ENCODE measurements at regions not wholly inside any gene's neighbourhood (a gene's known extent, or its start where the extent isn't known, plus 50 kb on each side); places are given as distances from the start of the nearest gene placed in this dataset.

GRCh38 chr12:115255962-115256361 is 572.0 kb upstream of the TBX3 start:
- Histone ChIP-seq H3K27ac (ENCODE audit: low read depth, low read length) (no peak overlapping the region), H3K9me3 (ENCODE audit: control insufficient read depth in 5 of 5, low read length in 5 of 5) (peaks cover 0 to 3% (median 0%) of the 10 kb centered on the region in 5 donors), H3K36me3 (ENCODE audit: control insufficient read depth in 5 of 5, insufficient read depth in 5 of 5, low read length in 5 of 5) (no peaks in the 10 kb centered on the region), H3K9ac (ENCODE audit: low read length in 5 of 5) (no peak overlapping the region), H3K4me1 (ENCODE audit: control insufficient read depth in 5 of 5, insufficient read depth in 5 of 5, low read length in 5 of 5) (peaks cover 0 to 10% (median 6%) of the 10 kb centered on the region in 5 donors), H3K27me3 (ENCODE audit: control insufficient read depth in 5 of 5, insufficient read depth in 4 of 5, low read length in 5 of 5) (no peaks in the 10 kb centered on the region), H3K4me3 (ENCODE audit: low read depth in 1 of 5, low read length in 5 of 5) (no peak overlapping the region)

GRCh38 chr12:115255257-115255656 is 571.3 kb upstream of the TBX3 start:
- H3K36me3 ChIP-seq (ENCODE audit: control insufficient read depth in 5 of 5, insufficient read depth in 5 of 5, low read length in 5 of 5) = no peaks in the 10 kb centered on the region

GRCh38 chr12:115253049-115253448 is 569.1 kb upstream of the TBX3 start:
- no peak overlapping the region for H3K4me3 ChIP-seq (ENCODE audit: low read depth in 1 of 5, low read length in 5 of 5)
- H3K27me3 ChIP-seq (ENCODE audit: control insufficient read depth in 5 of 5, insufficient read depth in 4 of 5, low read length in 5 of 5) = no peaks in the 10 kb centered on the region
- no peaks in the 10 kb centered on the region for H3K36me3 ChIP-seq (ENCODE audit: control insufficient read depth in 5 of 5, insufficient read depth in 5 of 5, low read length in 5 of 5)
- no peak overlapping the region for H3K27ac ChIP-seq (ENCODE audit: low read depth, low read length)
- H3K9ac ChIP-seq (ENCODE audit: low read length in 5 of 5) = no peak overlapping the region
- peaks cover 0 to 3% (median 0%) of the 10 kb centered on the region in 5 donors for H3K9me3 ChIP-seq (ENCODE audit: control insufficient read depth in 5 of 5, low read length in 5 of 5)
- H3K4me1 ChIP-seq (ENCODE audit: control insufficient read depth in 5 of 5, insufficient read depth in 5 of 5, low read length in 5 of 5) = no peaks in the 10 kb centered on the region

More at GRCh38 chr12:115255257-115255656, 571.3 kb upstream of the TBX3 start:
- Histone ChIP-seq H3K9ac (ENCODE audit: low read length in 5 of 5) (no peak overlapping the region), H3K27me3 (ENCODE audit: control insufficient read depth in 5 of 5, insufficient read depth in 4 of 5, low read length in 5 of 5) (no peaks in the 10 kb centered on the region), H3K4me3 (ENCODE audit: low read depth in 1 of 5, low read length in 5 of 5) (no peak overlapping the region), H3K27ac (ENCODE audit: low read depth, low read length) (no peak overlapping the region), H3K4me1 (ENCODE audit: control insufficient read depth in 5 of 5, insufficient read depth in 5 of 5, low read length in 5 of 5) (peaks cover 0 to 3% (median 1%) of the 10 kb centered on the region in 5 donors), H3K9me3 (ENCODE audit: control insufficient read depth in 5 of 5, low read length in 5 of 5) (peaks cover 0 to 3% (median 0%) of the 10 kb centered on the region in 5 donors)

- H3K9ac ChIP-seq (ENCODE audit: low read length in 5 of 5) = no peak overlapping the region
- no peaks in the 10 kb centered on the region for H3K4me1 ChIP-seq (ENCODE audit: control insufficient read depth in 5 of 5, insufficient read depth in 5 of 5, low read length in 5 of 5)
- no peak overlapping the region for H3K4me3 ChIP-seq (ENCODE audit: low read depth in 1 of 5, low read length in 5 of 5)
- no peaks in the 10 kb centered on the region for H3K27me3 ChIP-seq (ENCODE audit: control insufficient read depth in 5 of 5, insufficient read depth in 4 of 5, low read length in 5 of 5)
- peaks cover 0 to 3% (median 0%) of the 10 kb centered on the region in 5 donors for H3K9me3 ChIP-seq (ENCODE audit: control insufficient read depth in 5 of 5, low read length in 5 of 5)
- H3K36me3 ChIP-seq (ENCODE audit: control insufficient read depth in 5 of 5, insufficient read depth in 5 of 5, low read length in 5 of 5) = no peaks in the 10 kb centered on the region
- no peak overlapping the region for H3K27ac ChIP-seq (ENCODE audit: low read depth, low read length)
Observed at GRCh38 chr12:115251727-115252126, 567.8 kb upstream of the TBX3 start.

- Histone ChIP-seq H3K9ac (ENCODE audit: low read length in 5 of 5) (no peak overlapping the region), H3K4me1 (ENCODE audit: control insufficient read depth in 5 of 5, insufficient read depth in 5 of 5, low read length in 5 of 5) (peaks cover 0 to 8% (median 0%) of the 10 kb centered on the region in 5 donors), H3K36me3 (ENCODE audit: control insufficient read depth in 5 of 5, insufficient read depth in 5 of 5, low read length in 5 of 5) (no peaks in the 10 kb centered on the region), H3K9me3 (ENCODE audit: control insufficient read depth in 5 of 5, low read length in 5 of 5) (peaks cover 0 to 3% (median 0%) of the 10 kb centered on the region in 5 donors), H3K4me3 (ENCODE audit: low read depth in 1 of 5, low read length in 5 of 5) (no peak overlapping the region), H3K27me3 (ENCODE audit: control insufficient read depth in 5 of 5, insufficient read depth in 4 of 5, low read length in 5 of 5) (no peaks in the 10 kb centered on the region), H3K27ac (ENCODE audit: low read depth, low read length) (no peak overlapping the region)
Observed at GRCh38 chr12:115249671-115250278, 565.8 kb upstream of the TBX3 start.

- Histone ChIP-seq H3K4me3 (ENCODE audit: low read depth in 1 of 5, low read length in 5 of 5) (no peak overlapping the region), H3K4me1 (ENCODE audit: control insufficient read depth in 5 of 5, insufficient read depth in 5 of 5, low read length in 5 of 5) (peaks cover 0 to 11% (median 0%) of the 10 kb centered on the region in 5 donors), H3K9me3 (ENCODE audit: control insufficient read depth in 5 of 5, low read length in 5 of 5) (no peaks in the 10 kb centered on the region), H3K9ac (ENCODE audit: low read length in 5 of 5) (no peak overlapping the region), H3K27me3 (ENCODE audit: control insufficient read depth in 5 of 5, insufficient read depth in 4 of 5, low read length in 5 of 5) (peaks cover 0 to 2% (median 0%) of the 10 kb centered on the region in 5 donors), H3K27ac (ENCODE audit: low read depth, low read length) (no peak overlapping the region), H3K36me3 (ENCODE audit: control insufficient read depth in 5 of 5, insufficient read depth in 5 of 5, low read length in 5 of 5) (no peaks in the 10 kb centered on the region)
Observed at GRCh38 chr12:115245020-115245419, 561.0 kb upstream of the TBX3 start.

- H3K36me3 ChIP-seq (ENCODE audit: control insufficient read depth in 5 of 5, insufficient read depth in 5 of 5, low read length in 5 of 5) = no peaks in the 10 kb centered on the region
- peaks cover 0 to 11% (median 0%) of the 10 kb centered on the region in 5 donors for H3K4me1 ChIP-seq (ENCODE audit: control insufficient read depth in 5 of 5, insufficient read depth in 5 of 5, low read length in 5 of 5)
- H3K4me3 ChIP-seq (ENCODE audit: low read depth in 1 of 5, low read length in 5 of 5) = no peak overlapping the region
- no peak overlapping the region for H3K9ac ChIP-seq (ENCODE audit: low read length in 5 of 5)
- H3K27ac ChIP-seq (ENCODE audit: low read depth, low read length) = no peak overlapping the region
- H3K9me3 ChIP-seq (ENCODE audit: control insufficient read depth in 5 of 5, low read length in 5 of 5) = no peaks in the 10 kb centered on the region
- H3K27me3 ChIP-seq (ENCODE audit: control insufficient read depth in 5 of 5, insufficient read depth in 4 of 5, low read length in 5 of 5) = peaks cover 0 to 2% (median 0%) of the 10 kb centered on the region in 5 donors
Observed at GRCh38 chr12:115243933-115244628, 560.1 kb upstream of the TBX3 start.

- Histone ChIP-seq H3K27me3 (ENCODE audit: control insufficient read depth in 5 of 5, insufficient read depth in 4 of 5, low read length in 5 of 5) (peaks cover 0 to 2% (median 0%) of the 10 kb centered on the region in 5 donors), H3K4me3 (ENCODE audit: low read depth in 1 of 5, low read length in 5 of 5) (no peak overlapping the region), H3K36me3 (ENCODE audit: control insufficient read depth in 5 of 5, insufficient read depth in 5 of 5, low read length in 5 of 5) (no peaks in the 10 kb centered on the region), H3K27ac (ENCODE audit: low read depth, low read length) (no peak overlapping the region), H3K9ac (ENCODE audit: low read length in 5 of 5) (no peak overlapping the region), H3K9me3 (ENCODE audit: control insufficient read depth in 5 of 5, low read length in 5 of 5) (no peaks in the 10 kb centered on the region), H3K4me1 (ENCODE audit: control insufficient read depth in 5 of 5, insufficient read depth in 5 of 5, low read length in 5 of 5) (peaks cover 0 to 8% (median 0%) of the 10 kb centered on the region in 5 donors)
Observed at GRCh38 chr12:115240251-115240650, 556.3 kb upstream of the TBX3 start.

GRCh38 chr12:115235880-115236279 is 551.9 kb upstream of the TBX3 start:
- Histone ChIP-seq H3K4me1 (ENCODE audit: control insufficient read depth in 5 of 5, insufficient read depth in 5 of 5, low read length in 5 of 5) (no peaks in the 10 kb centered on the region), H3K27me3 (ENCODE audit: control insufficient read depth in 5 of 5, insufficient read depth in 4 of 5, low read length in 5 of 5) (no peaks in the 10 kb centered on the region), H3K9ac (ENCODE audit: low read length in 5 of 5) (no peak overlapping the region), H3K9me3 (ENCODE audit: control insufficient read depth in 5 of 5, low read length in 5 of 5) (no peaks in the 10 kb centered on the region), H3K4me3 (ENCODE audit: low read depth in 1 of 5, low read length in 5 of 5) (no peak overlapping the region), H3K27ac (ENCODE audit: low read depth, low read length) (no peak overlapping the region), H3K36me3 (ENCODE audit: control insufficient read depth in 5 of 5, insufficient read depth in 5 of 5, low read length in 5 of 5) (no peaks in the 10 kb centered on the region)

GRCh38 chr12:115233891-115234543 is 550.0 kb upstream of the TBX3 start:
- Histone ChIP-seq H3K9ac (ENCODE audit: low read length in 5 of 5) (no peak overlapping the region), H3K36me3 (ENCODE audit: control insufficient read depth in 5 of 5, insufficient read depth in 5 of 5, low read length in 5 of 5) (no peaks in the 10 kb centered on the region), H3K4me3 (ENCODE audit: low read depth in 1 of 5, low read length in 5 of 5) (no peak overlapping the region), H3K27ac (ENCODE audit: low read depth, low read length) (no peak overlapping the region), H3K4me1 (ENCODE audit: control insufficient read depth in 5 of 5, insufficient read depth in 5 of 5, low read length in 5 of 5) (no peaks in the 10 kb centered on the region), H3K27me3 (ENCODE audit: control insufficient read depth in 5 of 5, insufficient read depth in 4 of 5, low read length in 5 of 5) (no peaks in the 10 kb centered on the region), H3K9me3 (ENCODE audit: control insufficient read depth in 5 of 5, low read length in 5 of 5) (no peaks in the 10 kb centered on the region)
